Heart left ventricle (tissue), 13 donors: ENCODE measurements at regions not wholly inside any gene's neighbourhood (a gene's known extent, or its start where the extent isn't known, plus 50 kb on each side); places are given as distances from the start of the nearest gene placed in this dataset.

ENCODE experiments used
- CTCF ChIP-seq, 12 donors: fragments of 200-600 bp; sonication (generic) in 4 of 12; IDR thresholded peaks; one replicate each; pipeline versions ENCODE4 v1.5.0 to v1.8.0; 2018 to 2022; ENCODE audit warnings: antibody characterized with exemption in 12 of 12, mild to moderate bottlenecking in 5 of 12
- POLR2A ChIP-seq, 2 donors: fragments of 450-650 bp; IDR thresholded peaks; one replicate each; pipeline ENCODE4 v1.6.1; 2017; ENCODE audit warnings: antibody characterized with exemption in 2 of 2, mild to moderate bottlenecking in 2 of 2, moderate library complexity in 2 of 2
- donor health status: ischemic (EF 13 %, LVEDD 7.1; RV severe dilation, severe dysfunction).
- donor health status: DM: no; HTN: yes; CAD: no.
- donor health status: DM: no; HTN: no; CAD: no.
- donor health status: ischemic (EF 25% LVEDD 6.9; RV normal size, moderate dysfunction).
- donor health status: ischemic (EF 25% LVEDD 5.7; RV mildly dilated, moderate dysfunction).
- donor health status: ischemic (EF 35%, LVEDD 5.7; RV mildly dilated, moderate dysfunction).
- donor health status: nonischemic (EF 11% LVEDD 7.7; RV severe dilation, severe dysfunction).
- donor health status: DM: yes; HTN: yes; CAD: no.
- donor health status: PGD.
- donor health status: ischemic (EF 29% LVEDD 5.4; RV normal size, mild dysfunction).
- donor health status: nonischemic (EF 23%, LVEDD 6.1; RV moderate dilation, normal function).

DNA sequence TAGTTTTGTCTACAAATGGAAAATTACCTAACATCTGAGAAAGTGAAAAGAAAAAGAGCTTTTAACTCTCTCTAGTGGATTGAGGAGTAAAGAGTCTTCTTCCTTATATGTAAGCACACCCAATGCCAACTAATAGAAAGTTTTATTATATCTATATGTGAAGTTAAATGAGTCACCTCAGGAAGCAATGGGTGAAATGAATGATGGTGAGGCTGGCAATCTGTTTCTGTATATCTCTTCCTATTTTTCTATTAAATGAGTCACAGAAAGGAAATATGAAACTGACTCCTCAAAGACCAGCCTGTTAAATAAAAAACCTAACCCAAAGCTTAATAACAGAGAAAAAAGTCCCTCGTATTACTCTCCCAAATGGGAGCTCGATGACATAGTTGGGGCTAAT lies 71.3 kb downstream of the OTOR start:
- TF ChIP-seq POLR2A (IDR thresholded peaks at IDR 0.05) (no peak), CTCF (IDR thresholded peaks at IDR 0.05) (no peak)
